ENCODE measurements at regions not wholly inside any gene's neighbourhood (a gene's known extent, or its start where the extent isn't known, plus 50 kb on each side); places are given as distances from the start of the nearest gene placed in this dataset.

GRCh38 chr13:88377852-88378251, 706.7 kb downstream of the SLITRK5 start:
- TF ChIP-seq CTCF (conservative IDR thresholded peaks at IDR 0.05) (no peak), EZH2 (IDR thresholded peaks at IDR 0.05; ENCODE audit: low read depth) (no peak)
- Histone ChIP-seq H3K4me2 (no peak overlapping the region), H3K9me3 (ENCODE audit: insufficient read depth, low read depth) (no peaks in the 10 kb centered on the region), H3K4me3 (no peak overlapping the region), H3K79me2 (ENCODE audit: low read depth) (no peaks in the 10 kb centered on the region), H2AFZ (no peak overlapping the region), H3K36me3 (ENCODE audit: low read depth) (no peaks in the 10 kb centered on the region; the same call in 1 of the 2 replicates), H4K20me1 (ENCODE audit: insufficient read depth) (no peaks in the 10 kb centered on the region), H3F3A (ENCODE audit: insufficient read depth, low read depth) (no peaks in the 10 kb centered on the region), H3K9me2 (ENCODE audit: insufficient read depth) (no peaks in the 10 kb centered on the region), H3K27ac (no peak overlapping the region), H3K4me1 (replicated peaks; ENCODE audit: insufficient read depth) (no peaks in the 10 kb centered on the region), H3K27me3 (ENCODE audit: insufficient read depth, low read depth) (no peaks in the 10 kb centered on the region)
- ChIA-PET POLR2A (ENCODE audit: unreplicated experiment) (interaction anchor here (0.5 kb wide), 1 partner anchor 411 kb away, joined by 6 read pairs; no protein-coding TSS in a partner anchor), CTCF (no interaction called here)
- BruUV-seq (replicated peaks) = no TSS peak
- no peak for DNase-seq
- intact Hi-C loops (cut with micrococcal nuclease; ENCODE audit: unreplicated experiment) = no loop called here

- Histone ChIP-seq H3K27me3 (ENCODE audit: insufficient read depth, low read depth) (no peaks in the 10 kb centered on the region), H3K4me3 (no peak overlapping the region), H3K9me2 (ENCODE audit: insufficient read depth) (no peaks in the 10 kb centered on the region), H3F3A (ENCODE audit: insufficient read depth, low read depth) (no peaks in the 10 kb centered on the region), H3K4me2 (no peak overlapping the region), H3K36me3 (ENCODE audit: low read depth) (no peaks in the 10 kb centered on the region), H2AFZ (no peak overlapping the region), H3K4me1 (replicated peaks; ENCODE audit: insufficient read depth) (no peaks in the 10 kb centered on the region), H3K79me2 (ENCODE audit: low read depth) (no peaks in the 10 kb centered on the region), H3K27ac (no peak overlapping the region), H3K9me3 (ENCODE audit: insufficient read depth, low read depth) (no peaks in the 10 kb centered on the region), H4K20me1 (ENCODE audit: insufficient read depth) (no peaks in the 10 kb centered on the region)
- BruUV-seq (replicated peaks) = no TSS peak
- no peak for TF ChIP-seq CTCF (conservative IDR thresholded peaks at IDR 0.05)
- no peak for TF ChIP-seq EZH2 (IDR thresholded peaks at IDR 0.05; ENCODE audit: low read depth)
- CTCF ChIA-PET = no interaction called here
- DNase-seq = no peak
- intact Hi-C loops (cut with micrococcal nuclease; ENCODE audit: unreplicated experiment) = no loop called here
- POLR2A ChIA-PET (ENCODE audit: unreplicated experiment) = interaction anchor here (0.6 kb wide), 1 partner anchor 547 kb away, joined by 3 read pairs; no protein-coding TSS in a partner anchor
These were observed 713.4 kb downstream of the SLITRK5 start for GRCh38 chr13:88384542-88384941.

- Histone ChIP-seq H3K36me3 (ENCODE audit: low read depth) (no peaks in the 10 kb centered on the region), H3K27ac (no peak overlapping the region), H3K4me1 (replicated peaks; ENCODE audit: insufficient read depth) (no peaks in the 10 kb centered on the region), H3F3A (ENCODE audit: insufficient read depth, low read depth) (no peaks in the 10 kb centered on the region), H2AFZ (no peak overlapping the region), H3K27me3 (ENCODE audit: insufficient read depth, low read depth) (no peaks in the 10 kb centered on the region), H3K4me2 (no peak overlapping the region), H3K79me2 (ENCODE audit: low read depth) (no peaks in the 10 kb centered on the region), H3K9me3 (ENCODE audit: insufficient read depth, low read depth) (no peaks in the 10 kb centered on the region), H3K4me3 (no peak overlapping the region), H3K9me2 (ENCODE audit: insufficient read depth) (no peaks in the 10 kb centered on the region), H4K20me1 (ENCODE audit: insufficient read depth) (no peaks in the 10 kb centered on the region)
- intact Hi-C loops (cut with micrococcal nuclease; ENCODE audit: unreplicated experiment) = no loop called here
- no peak for DNase-seq
- POLR2A ChIA-PET (ENCODE audit: unreplicated experiment) = no interaction called here
- CTCF ChIA-PET = no interaction called here
- no peak for TF ChIP-seq CTCF (conservative IDR thresholded peaks at IDR 0.05)
- TF ChIP-seq EZH2 (IDR thresholded peaks at IDR 0.05; ENCODE audit: low read depth) = no peak
- no TSS peak for BruUV-seq (replicated peaks)
These were observed 724.6 kb downstream of the SLITRK5 start for GRCh38 chr13:88395804-88396203.
